PFSK-1 (cell line): ENCODE measurements at regions not wholly inside any gene's neighbourhood (a gene's known extent, or its start where the extent isn't known, plus 50 kb on each side); places are given as distances from the start of the nearest gene placed in this dataset.

Experiments used
- REST ChIP-seq, 2 experiments: IDR thresholded peaks; 2 replicates each; pipeline versions ENCODE4 v1.6.1 to v1.8.0; 2011 to 2012; ENCODE audit warnings: low read depth in 2 of 2, low read length in 2 of 2, control low read depth in 1 of 2, inconsistent platforms in 1 of 2, mild to moderate bottlenecking in 1 of 2, moderate library complexity in 1 of 2; ENCODE audit not compliant: insufficient read depth in 1 of 2
- SIN3A ChIP-seq: IDR thresholded peaks from 2 replicates; pipeline ENCODE4 v1.6.1; 2012; ENCODE audit warnings: mild to moderate bottlenecking, low read length, moderate library complexity, borderline replicate concordance; ENCODE audit not compliant: insufficient read depth

DNA sequence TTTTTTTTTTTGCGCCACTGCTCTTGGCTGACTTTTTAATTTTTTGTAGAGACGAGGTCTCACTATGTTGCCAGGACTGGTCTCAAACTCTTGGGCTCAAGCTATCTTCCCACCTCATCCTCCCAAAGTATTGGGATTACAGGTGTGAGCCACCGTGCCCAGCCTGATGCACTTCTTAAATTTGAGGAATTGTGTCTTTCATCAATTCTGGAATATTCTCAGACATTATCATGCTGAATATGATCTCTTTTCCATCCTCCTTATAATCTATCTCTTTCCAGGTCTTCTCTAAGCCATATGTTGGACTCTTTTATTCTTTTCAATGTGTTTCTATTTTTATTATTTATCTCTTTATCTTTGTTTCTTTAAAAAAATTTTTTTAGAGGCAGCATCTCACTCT is 196.2 kb upstream of the IER5L start:
- TF ChIP-seq SIN3A (no peak), REST (IDR thresholded peaks at IDR 0.05; ENCODE audit: insufficient read depth in 1 of 2, low read depth in 2 of 2, low read length in 2 of 2) (no peak)
